SK-N-SH (cell line): ENCODE measurements at regions not wholly inside any gene's neighbourhood (a gene's known extent, or its start where the extent isn't known, plus 50 kb on each side); places are given as distances from the start of the nearest gene placed in this dataset.

ENCODE experiments used
- CTCF ChIA-PET: fragments of 300-600, 350-600 bp; formaldehyde crosslinking; extraction: SDS; loops from one replicate; lab custom pipeline; 2021; lab: Yijun Ruan, JAX
- POLR2A ChIA-PET: fragments of 350-600 bp; sonication (Branson Sonifier 250); formaldehyde crosslinking; extraction: SDS; loops from one replicate; lab custom pipeline; 2020; ENCODE audit warnings: antibody characterized with exemption, inconsistent platforms; lab: Yijun Ruan, JAX
- DNase-seq: peaks from one replicate; pipeline ENCODE4 v3.0.0; 2012
- H2AFZ ChIP-seq: fragments of 200-600 bp; sonication (generic); 2 replicates; pipeline ENCODE4 v1.8.1; 2016; ENCODE audit warnings: antibody characterized with exemption, mild to moderate bottlenecking, low read depth
- H3F3A ChIP-seq: fragments of 200-600 bp; sonication (generic); replicated peaks from 2 replicates; pipeline ENCODE3; 2016; ENCODE audit warnings: antibody characterized with exemption, mild to moderate bottlenecking; ENCODE audit not compliant: insufficient read depth
- H3K27ac ChIP-seq, 2 experiments: fragments of 200-500 bp in 1 of 2; fragments of 200-600 bp in 1 of 2; sonication (Bioruptor generic) in 1 of 2; sonication (generic), shearing (Covaris generic) in 1 of 2; 2 replicates each; pipeline versions ENCODE4 v1.5.1 to v1.6.1; 2014 to 2016; ENCODE audit warnings: low read depth in 2 of 2, inconsistent platforms in 1 of 2, low read length in 1 of 2, mild to moderate bottlenecking in 1 of 2, mixed read lengths in 1 of 2
- H3K27me3 ChIP-seq: fragments of 200-600 bp; sonication (generic), shearing (Covaris generic); 2 replicates; pipeline ENCODE4 v1.6.1; 2016; ENCODE audit warnings: mixed run types; ENCODE audit not compliant: insufficient read depth
- H3K36me3 ChIP-seq, 2 experiments: fragments of 200-500 bp in 1 of 2; fragments of 200-600 bp in 1 of 2; sonication (Bioruptor generic) in 1 of 2; sonication (generic) in 1 of 2; replicated peaks in 1 of 2; 2 replicates each; pipeline versions ENCODE3 to v1.5.1; 2014 to 2016; ENCODE audit warnings: low read length in 1 of 2, mild to moderate bottlenecking in 1 of 2; ENCODE audit not compliant: insufficient read depth in 2 of 2, control insufficient read depth in 1 of 2
- H3K4me1 ChIP-seq, 2 experiments: fragments of 200-500 bp in 1 of 2; fragments of 200-600 bp in 1 of 2; sonication (Bioruptor generic) in 1 of 2; sonication (generic), shearing (Covaris generic) in 1 of 2; 2 replicates each; pipeline versions ENCODE4 v1.5.1 to v1.6.1; 2014 to 2016; ENCODE audit warnings: low read depth in 1 of 2, low read length in 1 of 2, mixed run types in 1 of 2; ENCODE audit not compliant: insufficient read depth in 2 of 2, control insufficient read depth in 1 of 2
- H3K4me2 ChIP-seq: fragments of 200-600 bp; sonication (generic), shearing (Covaris generic); 2 replicates; pipeline ENCODE4 v1.6.1; 2017; ENCODE audit warnings: mixed run types
- H3K4me3 ChIP-seq, 2 experiments: fragments of 200-500 bp in 1 of 2; fragments of 200-600 bp in 1 of 2; sonication (Bioruptor generic) in 1 of 2; sonication (generic), shearing (Covaris generic) in 1 of 2; 2 replicates each; pipeline versions ENCODE4 v1.5.1 to v1.8.1; 2014 to 2016; ENCODE audit warnings: low read depth in 2 of 2, inconsistent platforms in 1 of 2, low read length in 1 of 2, mild to moderate bottlenecking in 1 of 2, mixed read lengths in 1 of 2, moderate library complexity in 1 of 2
- H3K79me2 ChIP-seq: fragments of 200-600 bp; sonication (generic); 2 replicates; pipeline ENCODE4 v1.8.1; 2017; ENCODE audit warnings: mild to moderate bottlenecking; ENCODE audit not compliant: insufficient read depth
- H3K9ac ChIP-seq: fragments of 200-600 bp; sonication (generic); 2 replicates; pipeline ENCODE4 v1.6.1; 2017; ENCODE audit warnings: mixed run types
- H3K9me2 ChIP-seq: fragments of 200-600 bp; sonication (generic); 2 replicates; pipeline ENCODE4 v1.6.1; 2017; ENCODE audit warnings: mixed run types
- H3K9me3 ChIP-seq: fragments of 200-600 bp; sonication (generic); 2 replicates; pipeline ENCODE4 v1.6.1; 2017; ENCODE audit warnings: mixed run types, mild to moderate bottlenecking, moderate library complexity
- H4K20me1 ChIP-seq: fragments of 200-600 bp; sonication (generic); 2 replicates; pipeline ENCODE4 v1.6.1; 2017; ENCODE audit warnings: mild to moderate bottlenecking, mixed run types; ENCODE audit not compliant: insufficient read depth
- CHD2 ChIP-seq: fragments of 150-350 bp; IDR thresholded peaks from 2 replicates; pipeline ENCODE4 v1.6.1; 2018; ENCODE audit warnings: low read length; ENCODE audit not compliant: partially characterized antibody
- CTCF ChIP-seq: fragments of 200-600 bp; sonication (generic); IDR thresholded peaks from 2 replicates; pipeline ENCODE4 v1.6.1; 2017; ENCODE audit warnings: antibody characterized with exemption, mild to moderate bottlenecking, moderate library complexity
- ELF1 ChIP-seq: IDR thresholded peaks from 2 replicates; pipeline ENCODE4 v1.4.0; 2012
- EP300 ChIP-seq, 2 experiments: IDR thresholded peaks; 2 replicates each; pipeline versions ENCODE4 v1.4.0 to v1.6.1; 2012; ENCODE audit warnings: borderline replicate concordance in 1 of 2, low read depth in 1 of 2, low read length in 1 of 2
- FOSL2 ChIP-seq: IDR thresholded peaks from 2 replicates; pipeline ENCODE4 v1.4.0; 2012; ENCODE audit warnings: low read depth, mild to moderate bottlenecking, moderate library complexity, borderline replicate concordance
- FOXJ3 ChIP-seq: sonication (generic); formaldehyde crosslinking; IDR thresholded peaks from 2 replicates; pipeline ENCODE4 v1.5.1; 2020; ENCODE audit warnings: mild to moderate bottlenecking, missing genetic modification reagents
- FOXM1 ChIP-seq: IDR thresholded peaks from 2 replicates; pipeline ENCODE4 v1.4.0; 2012; ENCODE audit warnings: low read depth, mild to moderate bottlenecking
- GABPA ChIP-seq: IDR thresholded peaks from 2 replicates; pipeline ENCODE4 v1.4.0; 2012; ENCODE audit warnings: low read depth, mild to moderate bottlenecking
- GATA2 ChIP-seq: sonication (generic); formaldehyde crosslinking; IDR thresholded peaks from 2 replicates; pipeline ENCODE4 v1.5.0; 2020; ENCODE audit warnings: mild to moderate bottlenecking, missing genetic modification reagents
- JUND ChIP-seq: IDR thresholded peaks from 2 replicates; pipeline ENCODE4 v1.4.0; 2012
- MAX ChIP-seq: IDR thresholded peaks from 2 replicates; pipeline ENCODE4 v1.4.0; 2012; ENCODE audit warnings: low read depth
- NFIC ChIP-seq: IDR thresholded peaks from 2 replicates; pipeline ENCODE4 v1.4.0; 2012; ENCODE audit warnings: borderline replicate concordance
- NRF1 ChIP-seq: IDR thresholded peaks from 2 replicates; pipeline ENCODE4 v1.6.1; 2012; ENCODE audit warnings: low read depth, mild to moderate bottlenecking, low read length
- RAD21 ChIP-seq: IDR thresholded peaks from 2 replicates; pipeline ENCODE4 v1.6.1; 2012; ENCODE audit warnings: mild to moderate bottlenecking, low read length
- RCOR1 ChIP-seq: fragments of 150-350 bp; IDR thresholded peaks from 2 replicates; pipeline ENCODE4 v1.6.1; 2017; ENCODE audit warnings: antibody characterized with exemption, low read length
- REST ChIP-seq: IDR thresholded peaks from 2 replicates; pipeline ENCODE4 v1.6.1; 2012; ENCODE audit warnings: mild to moderate bottlenecking, low read depth, low read length, moderate library complexity
- RFX5 ChIP-seq: IDR thresholded peaks from 2 replicates; pipeline ENCODE4 v1.6.1; 2012; ENCODE audit warnings: mild to moderate bottlenecking, improper control_type of control experiment, low read length
- RXRA ChIP-seq: IDR thresholded peaks from 2 replicates; pipeline ENCODE4 v1.4.0; 2012; ENCODE audit warnings: low read depth, mild to moderate bottlenecking, borderline replicate concordance
- SIN3A ChIP-seq: IDR thresholded peaks from 2 replicates; pipeline ENCODE4 v1.6.1; 2012; ENCODE audit warnings: low read depth, mild to moderate bottlenecking, low read length, moderate library complexity, borderline replicate concordance
- TAF1 ChIP-seq: IDR thresholded peaks from 2 replicates; pipeline ENCODE4 v1.6.1; 2012; ENCODE audit warnings: low read depth, mild to moderate bottlenecking, low read length, moderate library complexity, borderline replicate concordance
- ZBTB33 ChIP-seq: IDR thresholded peaks from 2 replicates; pipeline ENCODE4 v1.4.0; 2012; ENCODE audit warnings: low read depth, borderline replicate concordance
- WGBS: methylation state at CpG from one replicate; pipeline ENCODE4 v1.1.6; 2017; ENCODE audit warnings: low lambda C conversion rate; 5-methylcytosine and 5-hydroxymethylcytosine counted together

GRCh38 chr6:140794544-140794943, 1338.2 kb upstream of the GJE1 start:
- no peaks in the 10 kb centered on the region for H3K4me1 ChIP-seq
- TF ChIP-seq CTCF (no peak), RAD21 (no peak), FOXM1 (no peak), REST (no peak), ELF1 (no peak), FOSL2 (no peak), RXRA (no peak)
- TF ChIP-seq, all 33 proteins: peak for 0
- Histone ChIP-seq H4K20me1 (no peaks in the 10 kb centered on the region), H3K9ac (no peak overlapping the region), H3K27ac (no peak overlapping the region), H3K9me2 (no peaks in the 10 kb centered on the region), H3K36me3 (peaks cover 0 to 7% of the 10 kb centered on the region in 2 experiments), H3K79me2 (no peaks in the 10 kb centered on the region), H3K9me3 (no peaks in the 10 kb centered on the region), H2AFZ (no peak overlapping the region), H3F3A (no peaks in the 10 kb centered on the region), H3K27me3 (no peaks in the 10 kb centered on the region), H3K4me3 (no peak overlapping the region), H3K4me2 (no peak overlapping the region)
- ChIA-PET CTCF (no interaction called here), POLR2A (no interaction called here)
- DNase-seq = no peak

GRCh38 chr6:140790109-140790508, 1342.6 kb upstream of the GJE1 start:
- H3K4me1 ChIP-seq = no peaks in the 10 kb centered on the region; a peak in 1 of 4 replicates
- CTCF ChIA-PET = no interaction called here
- H2AFZ ChIP-seq = no peak overlapping the region
- H3K9me3 ChIP-seq = no peaks in the 10 kb centered on the region
- H3K4me3 ChIP-seq = no peak overlapping the region
- H3K79me2 ChIP-seq = no peaks in the 10 kb centered on the region
- no peak for DNase-seq
- POLR2A ChIA-PET = no interaction called here
- no peak overlapping the region for H3K27ac ChIP-seq
- WGBS = 30% methylated on average over 5 of the region's 5 CpGs
- peaks cover 3% of the 10 kb centered on the region for H3F3A ChIP-seq
- no peak overlapping the region for H3K4me2 ChIP-seq
- no peaks in the 10 kb centered on the region for H3K9me2 ChIP-seq
- H3K36me3 ChIP-seq = peaks cover 0 to 10% of the 10 kb centered on the region in 2 experiments
- H4K20me1 ChIP-seq = no peaks in the 10 kb centered on the region
- no peaks in the 10 kb centered on the region for H3K27me3 ChIP-seq
- no peak overlapping the region for H3K9ac ChIP-seq
- TF ChIP-seq GABPA (no peak), CHD2 (no peak), NRF1 (no peak), MAX (no peak), ZBTB33 (no peak), ELF1 (no peak), JUND (no peak), FOXJ3 (CRISPR knock-in tag) (no peak), GATA2 (CRISPR knock-in tag) (no peak), NFIC (no peak), SIN3A (no peak), TAF1 (no peak), RCOR1 (no peak), EP300 (IDR thresholded peaks at IDR 0.05; ENCODE audit: borderline replicate concordance in 1 of 2, low read depth in 1 of 2, low read length in 1 of 2) (no peak), RFX5 (no peak)
